Prostate gland (tissue), 2 donors: ENCODE measurements at regions not wholly inside any gene's neighbourhood (a gene's known extent, or its start where the extent isn't known, plus 50 kb on each side); places are given as distances from the start of the nearest gene placed in this dataset.

Source experiments
- DNase-seq: peaks from one replicate; pipeline ENCODE4 v3.0.0-alpha.2; 2019; ENCODE audit warnings: low spot score
- H3K27ac ChIP-seq, 2 donors: fragments of 200-600 bp; sonication (generic); 2 replicates each; pipeline ENCODE4 v1.5.1; 2017 to 2019
- H3K27me3 ChIP-seq: fragments of 200-600 bp; sonication (generic); replicated peaks from 2 replicates; pipeline ENCODE4 v1.5.1; 2019; ENCODE audit not compliant: insufficient read depth
- H3K36me3 ChIP-seq, 2 donors: fragments of 200-600 bp; sonication (generic); 1 replicate in 1 of 2; 2 replicates in 1 of 2; pipeline versions ENCODE4 v1.5.1 to v1.8.1; 2017 to 2019
- H3K4me1 ChIP-seq: fragments of 200-600 bp; sonication (generic); replicated peaks from 2 replicates; pipeline ENCODE4 v1.5.1; 2019
- H3K4me3 ChIP-seq, 2 donors: fragments of 200-600 bp; sonication (generic); 2 replicates each; pipeline ENCODE4 v1.5.1; 2017 to 2019
- H3K9me3 ChIP-seq: fragments of 200-600 bp; sonication (generic); 2 replicates; pipeline ENCODE4 v1.5.1; 2017
- CTCF ChIP-seq, 4 experiments: fragments of 200-600 bp in 2 of 4; fragments of 450-650 bp in 2 of 4; sonication (generic) in 2 of 4; IDR thresholded peaks; 1 replicate in 3 of 4; 2 replicates in 1 of 4; pipeline ENCODE4 v1.5.1; 2016 to 2019; ENCODE audit warnings: antibody characterized with exemption in 4 of 4, mild to moderate bottlenecking in 2 of 4, moderate library complexity in 2 of 4
- POLR2A ChIP-seq: fragments of 450-650 bp; IDR thresholded peaks from one replicate; pipeline ENCODE4 v1.6.1; 2016; ENCODE audit warnings: antibody characterized with exemption, mild to moderate bottlenecking
- POLR2AphosphoS5 ChIP-seq: sonication (generic); formaldehyde crosslinking; IDR thresholded peaks from one replicate; pipeline ENCODE4 v1.6.1; 2017; ENCODE audit warnings: antibody characterized with exemption
- WGBS: methylation state at CpG from one replicate; pipeline ENCODE4 v1.1.5; 2018; 5-methylcytosine and 5-hydroxymethylcytosine counted together
- intact Hi-C: fragments of 100-400 bp; cut with DNase I; formaldehyde crosslinking; loops from one replicate; pipeline ENCODE4 v1.14.2; 2022

- 83% methylated on average over 6 of the region's 6 CpGs for WGBS
- DNase-seq = no peak
Measured at GRCh38 chr2:155651851-155652250, 680.7 kb downstream of the NR4A2 start.

GRCh38 chr2:155645791-155646190 lies 686.7 kb downstream of the NR4A2 start:
- H3K9me3 ChIP-seq = no peaks in the 10 kb centered on the region
- intact Hi-C loops = no loop called here
- TF ChIP-seq POLR2A = no peak
- no peak for TF ChIP-seq CTCF (IDR thresholded peaks at IDR 0.05)
- TF ChIP-seq POLR2AphosphoS5 = no peak
- no peak for DNase-seq
- H3K27ac ChIP-seq = no peak overlapping the region
- no peaks in the 10 kb centered on the region for H3K27me3 ChIP-seq
- no peaks in the 10 kb centered on the region for H3K4me1 ChIP-seq
- H3K4me3 ChIP-seq = no peak overlapping the region
- no peaks in the 10 kb centered on the region for H3K36me3 ChIP-seq

More at GRCh38 chr2:155651851-155652250, 680.7 kb downstream of the NR4A2 start:
- Histone ChIP-seq H3K9me3 (no peaks in the 10 kb centered on the region), H3K4me3 (no peak overlapping the region), H3K27ac (no peak overlapping the region), H3K36me3 (no peaks in the 10 kb centered on the region), H3K4me1 (no peaks in the 10 kb centered on the region), H3K27me3 (no peaks in the 10 kb centered on the region)
- TF ChIP-seq POLR2A (no peak), CTCF (IDR thresholded peaks at IDR 0.05) (no peak), POLR2AphosphoS5 (no peak)
- intact Hi-C loops = no loop called here

GRCh38 chr2:155643056-155643775 lies 689.3 kb downstream of the NR4A2 start:
- H3K4me3 ChIP-seq = no peak overlapping the region
- TF ChIP-seq CTCF (IDR thresholded peaks at IDR 0.05) (no peak), POLR2A (no peak), POLR2AphosphoS5 (no peak)
- H3K27me3 ChIP-seq = no peaks in the 10 kb centered on the region
- no peak for DNase-seq
- H3K9me3 ChIP-seq = no peaks in the 10 kb centered on the region
- no peak overlapping the region for H3K27ac ChIP-seq
- intact Hi-C loops = no loop called here
- H3K4me1 ChIP-seq = no peaks in the 10 kb centered on the region
- 73% methylated on average over 2 of the region's 2 CpGs for WGBS
- no peaks in the 10 kb centered on the region for H3K36me3 ChIP-seq

- H3K4me3 ChIP-seq = no peak overlapping the region
- 69% methylated on average over 4 of the region's 4 CpGs for WGBS
- H3K36me3 ChIP-seq = no peaks in the 10 kb centered on the region
- no peak for TF ChIP-seq POLR2AphosphoS5
- TF ChIP-seq CTCF (IDR thresholded peaks at IDR 0.05) = no peak
- TF ChIP-seq POLR2A = no peak
- intact Hi-C loops = no loop called here
- no peaks in the 10 kb centered on the region for H3K4me1 ChIP-seq
- H3K27me3 ChIP-seq = no peaks in the 10 kb centered on the region
- no peak for DNase-seq
- H3K27ac ChIP-seq = no peak overlapping the region
- no peaks in the 10 kb centered on the region for H3K9me3 ChIP-seq
Measured at GRCh38 chr2:155633887-155634570, 698.5 kb downstream of the NR4A2 start.
